ENCODE measurements at regions not wholly inside any gene's neighbourhood (a gene's known extent, or its start where the extent isn't known, plus 50 kb on each side); places are given as distances from the start of the nearest gene placed in this dataset.

- DNase-seq = no peak
Measured at GRCh38 chr2:47264686-47265085, 88.4 kb upstream of the CALM2 start.

- no peak for DNase-seq
Measured at GRCh38 chr2:47264143-47264542, 87.8 kb upstream of the CALM2 start.

- DNase-seq = no peak
Measured at GRCh38 chr2:47262657-47263056, 86.3 kb upstream of the CALM2 start.

- DNase-seq = no peak
Measured at GRCh38 chr2:47260971-47261370, 84.7 kb upstream of the CALM2 start.

- peak; percentile 35 for DNase-seq
Measured at GRCh38 chr2:47259829-47260228, 83.5 kb upstream of the CALM2 start.

- DNase-seq = no peak
Measured at GRCh38 chr2:47257946-47258348, 81.6 kb upstream of the CALM2 start.

- no peak for DNase-seq
Measured at GRCh38 chr2:47256416-47257087, 80.2 kb upstream of the CALM2 start.

- DNase-seq = no peak
Measured at GRCh38 chr2:47255794-47256193, 79.5 kb upstream of the CALM2 start.

- peak; percentile 44 for DNase-seq
Measured at GRCh38 chr2:47254464-47254863, 78.2 kb upstream of the CALM2 start.

- no peak for DNase-seq
Measured at GRCh38 chr2:47253447-47253846, 77.1 kb upstream of the CALM2 start.

- DNase-seq = no peak
Measured at GRCh38 chr2:47251404-47251675, 75.0 kb upstream of the CALM2 start.

GRCh38 chr2:47250586-47251403 is 74.5 kb upstream of the CALM2 start:
- no peak for DNase-seq

GRCh38 chr2:47249931-47250330 is 73.6 kb upstream of the CALM2 start:
- DNase-seq = no peak

- DNase-seq = no peak
Measured at GRCh38 chr2:47249157-47249900, 73.0 kb upstream of the CALM2 start.

GRCh38 chr2:47243596-47244323 is 67.4 kb upstream of the CALM2 start:
- no peak for DNase-seq

GRCh38 chr2:47241715-47242114 is 65.4 kb upstream of the CALM2 start:
- DNase-seq = no peak

GRCh38 chr2:47239119-47239969 is 63.0 kb upstream of the CALM2 start:
- DNase-seq = no peak

GRCh38 chr2:47238638-47239037 is 62.3 kb upstream of the CALM2 start:
- DNase-seq = no peak

- DNase-seq = peak; percentile 67
Measured at GRCh38 chr2:47237375-47238334, 61.3 kb upstream of the CALM2 start.

GRCh38 chr2:47236503-47237215 is 60.3 kb upstream of the CALM2 start:
- DNase-seq = no peak
